SHP77 (cell line): ENCODE measurements at regions not wholly inside any gene's neighbourhood (a gene's known extent, or its start where the extent isn't known, plus 50 kb on each side); places are given as distances from the start of the nearest gene placed in this dataset.

ENCODE experiments used
- DNase-seq, 2 experiments: peaks; one replicate each; lab custom pipeline; 2025; lab: John Stamatoyannopoulos, UW

DNA sequence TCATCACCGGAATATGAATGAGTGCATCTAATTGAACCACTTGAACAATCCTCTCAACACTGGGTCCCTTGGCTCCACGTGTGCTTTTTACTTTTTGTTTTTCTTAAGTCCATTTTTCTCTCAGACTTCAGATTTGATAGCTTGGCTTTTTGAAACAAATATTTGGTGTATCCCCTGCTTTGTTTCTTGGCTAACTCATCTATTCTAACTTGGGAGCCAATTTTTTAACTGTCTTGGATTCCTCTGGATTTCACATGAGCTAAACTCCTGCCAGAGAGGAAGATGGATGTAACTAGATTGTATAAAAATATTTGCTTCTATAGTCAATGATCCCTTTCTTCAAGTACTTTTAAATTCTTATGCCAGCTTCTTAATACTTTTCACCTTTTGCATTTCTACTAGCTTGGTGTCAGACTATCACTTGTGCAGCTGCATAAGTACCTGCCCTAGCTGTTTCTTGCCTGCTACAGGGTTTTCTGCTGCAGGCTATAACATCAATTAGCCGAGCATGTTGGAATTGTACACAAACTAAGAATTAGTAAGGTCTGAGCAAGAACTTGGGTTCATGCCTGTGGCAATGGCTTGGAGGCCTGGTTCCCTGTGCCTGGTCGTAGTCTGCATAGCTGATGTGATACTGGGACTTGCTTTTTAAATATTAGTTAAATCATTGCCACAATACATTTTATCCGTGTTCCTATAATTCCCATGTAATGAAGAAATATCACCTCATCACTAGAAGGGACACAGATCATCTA, 281.5 kb downstream of the EN1 start:
- DNase-seq: no peak

DNA sequence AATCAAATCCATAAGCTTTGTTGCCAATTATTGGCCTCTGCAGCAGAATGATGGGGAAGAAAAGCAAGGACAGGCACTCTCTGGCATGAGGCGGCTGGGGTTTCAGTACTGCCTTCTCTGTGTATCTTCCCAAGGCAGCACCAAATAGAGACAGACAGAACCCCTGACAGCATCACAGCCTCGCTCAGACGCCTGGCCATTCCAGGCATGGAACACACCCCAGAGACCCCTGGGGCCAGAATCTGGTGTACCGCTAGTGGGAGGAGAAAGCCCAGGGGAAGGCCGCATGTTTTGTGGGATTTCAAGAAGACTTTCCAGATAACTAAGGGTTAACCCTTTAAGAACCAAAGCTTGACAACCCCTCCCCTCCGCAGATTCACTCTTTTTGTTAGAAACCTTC, 282.1 kb downstream of the EN1 start:
- no peak for DNase-seq

DNA sequence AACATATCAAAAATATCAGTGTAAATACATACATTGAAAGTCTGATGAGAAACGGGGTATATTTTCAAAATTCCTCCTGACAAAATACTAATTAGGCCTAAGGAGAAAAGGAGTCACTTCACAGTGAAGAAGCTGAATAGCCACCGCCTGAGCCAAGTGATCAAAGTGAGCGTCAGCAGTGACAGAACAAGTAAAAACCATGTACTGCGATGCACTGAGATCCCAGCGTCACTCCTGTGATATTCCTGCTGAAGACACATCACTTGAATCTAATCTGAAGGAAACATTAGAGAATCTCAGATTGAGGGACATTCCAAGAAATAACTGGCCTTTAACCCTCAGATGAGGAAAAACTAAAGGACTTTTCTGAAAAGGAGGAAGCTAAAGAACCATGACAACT, 285.3 kb downstream of the EN1 start:
- DNase-seq: no peak

- DNase-seq: no peak
Measured at GRCh38 chr2:118558846-118559245, 288.6 kb downstream of the EN1 start.

- DNase-seq: no peak
Measured at GRCh38 chr2:118557791-118558190, 289.7 kb downstream of the EN1 start.

- DNase-seq: no peak
Measured at GRCh38 chr2:118557016-118557415, 290.4 kb downstream of the EN1 start.

DNA sequence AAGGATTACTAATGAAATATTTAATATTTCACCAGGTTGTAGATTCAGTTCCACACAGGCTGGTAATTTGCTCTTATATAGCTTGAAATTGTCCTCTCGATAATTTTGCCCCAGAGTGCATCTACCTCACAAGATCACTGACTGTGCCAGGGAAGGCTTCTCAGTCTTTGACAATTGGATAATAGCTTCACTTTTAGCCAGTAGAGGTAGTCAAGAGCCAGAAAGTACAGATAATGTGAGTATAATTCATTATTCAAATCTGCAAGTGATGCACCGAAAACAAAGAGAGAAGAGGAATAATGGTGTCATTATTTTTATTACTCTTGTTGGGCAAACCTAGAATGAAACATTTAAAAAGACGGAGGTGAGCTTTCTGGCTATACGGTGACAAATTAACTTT, 292.8 kb downstream of the EN1 start:
- DNase-seq: no peak

DNA sequence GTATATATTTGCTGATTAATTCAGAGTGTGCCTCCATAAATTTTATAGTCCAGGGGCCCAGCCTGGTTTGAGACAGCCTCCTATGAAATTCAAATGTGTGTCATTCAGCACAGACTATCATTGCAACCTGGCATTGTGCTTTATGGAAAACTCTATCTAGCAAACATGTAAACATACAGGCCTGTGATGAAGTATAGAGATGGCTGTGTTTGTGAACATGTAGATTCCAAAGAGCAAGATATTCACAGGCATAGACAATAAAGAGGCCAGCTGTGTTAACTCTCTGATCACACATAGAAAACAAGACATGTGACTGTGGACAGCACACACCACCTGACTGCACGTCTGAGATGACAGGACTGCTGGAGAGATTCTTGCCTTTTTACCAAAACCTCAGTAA, 297.9 kb downstream of the EN1 start:
- DNase-seq: no peak

GRCh38 chr2:118548880-118549488, 298.5 kb downstream of the EN1 start:
- no peak for DNase-seq

DNA sequence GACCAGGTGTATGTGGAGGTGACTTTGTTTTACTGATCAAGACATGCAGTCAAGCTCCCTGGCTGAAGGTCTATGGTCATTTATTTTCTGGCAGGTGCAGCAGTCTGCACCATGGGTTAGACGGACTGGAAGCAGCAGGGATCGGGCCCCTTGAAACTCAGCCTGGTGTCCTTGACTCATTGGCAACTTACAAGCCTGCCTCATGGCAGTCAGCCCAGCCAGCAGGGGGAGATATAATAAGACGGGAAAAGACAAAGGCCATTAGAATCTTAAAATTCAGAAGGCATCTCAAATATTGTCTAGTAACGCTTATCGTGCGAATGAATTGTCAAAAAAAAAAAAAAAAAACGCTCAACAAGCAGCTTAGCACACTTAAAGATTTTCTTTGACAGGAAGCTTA, 308.2 kb downstream of the EN1 start:
- DNase-seq: no peak

GRCh38 chr2:118536306-118536705, 311.1 kb downstream of the EN1 start:
- no peak for DNase-seq

DNA sequence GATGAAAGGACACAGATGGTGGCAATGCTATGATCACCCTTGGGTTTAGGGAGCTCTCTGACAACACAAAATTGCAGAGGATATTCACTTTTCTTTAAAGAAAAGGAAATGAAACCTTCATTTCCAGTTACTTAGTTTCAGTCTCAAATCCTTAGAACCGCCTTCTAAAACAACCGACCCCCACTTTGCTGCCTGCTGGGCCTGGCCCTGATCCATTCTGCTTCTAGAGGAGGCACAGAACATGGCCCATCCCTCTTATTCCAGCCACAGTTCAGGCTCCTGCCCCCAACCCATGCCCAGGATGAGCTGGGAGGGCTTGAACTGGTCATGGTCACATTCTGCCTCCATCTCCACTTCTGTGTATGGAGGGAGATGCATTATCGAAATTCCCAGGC, 311.6 kb downstream of the EN1 start:
- no peak for DNase-seq

DNA sequence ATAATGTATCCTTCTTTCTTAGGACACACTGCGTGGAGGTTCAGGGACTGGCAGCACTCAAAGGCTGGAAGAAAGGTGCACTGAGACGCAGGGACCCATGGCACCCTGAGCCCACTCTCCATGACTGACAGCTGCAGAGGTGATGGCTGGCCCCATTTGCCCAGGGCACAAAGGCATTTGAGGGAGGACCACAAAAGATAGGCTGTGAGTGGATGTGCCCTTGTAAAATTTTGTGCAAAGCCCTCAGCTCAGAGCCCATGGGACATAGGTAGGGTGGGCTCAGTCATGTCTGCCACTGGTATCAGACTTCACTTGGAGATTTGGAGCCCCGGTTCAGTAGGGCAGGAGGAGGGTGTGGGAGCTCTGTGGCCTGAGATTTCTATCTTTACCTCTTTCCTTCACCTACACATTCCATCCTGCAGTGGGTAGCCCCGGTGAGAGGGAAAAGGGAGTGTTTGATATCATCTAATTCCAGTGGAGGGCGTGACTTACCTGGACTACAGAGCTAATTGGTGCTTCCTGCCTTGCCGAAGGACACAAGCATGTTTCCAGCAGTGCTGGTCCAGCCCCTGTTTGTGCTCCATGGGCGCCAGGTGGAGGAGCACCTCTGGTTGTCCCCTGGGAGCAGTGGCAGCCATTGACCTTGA, 312.2 kb downstream of the EN1 start:
- no peak for DNase-seq

GRCh38 chr2:118530976-118531375, 316.5 kb downstream of the EN1 start:
- no peak for DNase-seq

GRCh38 chr2:118529908-118530599, 317.4 kb downstream of the EN1 start:
- no peak for DNase-seq

GRCh38 chr2:118527571-118527970, 319.9 kb downstream of the EN1 start:
- no peak for DNase-seq

- no peak for DNase-seq
Measured at GRCh38 chr2:118525346-118525745, 322.1 kb downstream of the EN1 start.

GRCh38 chr2:118524911-118525310, 322.5 kb downstream of the EN1 start:
- DNase-seq: no peak

GRCh38 chr2:118523761-118524160, 323.7 kb downstream of the EN1 start:
- DNase-seq: no peak

DNA sequence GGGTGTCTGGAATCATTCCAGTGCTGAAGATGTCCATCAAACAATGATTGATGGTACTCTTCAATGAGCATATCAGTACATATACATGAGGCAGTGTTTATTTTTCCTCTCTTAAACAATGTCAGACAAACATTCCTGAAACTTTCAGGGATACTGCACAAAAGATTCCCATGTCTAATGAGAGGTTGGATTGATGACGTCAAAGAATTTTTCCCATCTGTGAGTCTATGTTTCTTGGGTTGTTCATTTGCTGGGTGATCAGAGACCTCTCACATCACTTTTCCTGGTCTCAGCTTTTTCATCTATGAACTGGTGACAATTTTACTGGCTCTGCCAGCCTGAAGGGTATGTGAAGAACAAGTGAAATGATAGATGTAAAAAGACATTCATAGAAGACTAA, 325.5 kb downstream of the EN1 start:
- DNase-seq: no peak

GRCh38 chr2:118521272-118521671, 326.2 kb downstream of the EN1 start:
- DNase-seq: no peak

DNA sequence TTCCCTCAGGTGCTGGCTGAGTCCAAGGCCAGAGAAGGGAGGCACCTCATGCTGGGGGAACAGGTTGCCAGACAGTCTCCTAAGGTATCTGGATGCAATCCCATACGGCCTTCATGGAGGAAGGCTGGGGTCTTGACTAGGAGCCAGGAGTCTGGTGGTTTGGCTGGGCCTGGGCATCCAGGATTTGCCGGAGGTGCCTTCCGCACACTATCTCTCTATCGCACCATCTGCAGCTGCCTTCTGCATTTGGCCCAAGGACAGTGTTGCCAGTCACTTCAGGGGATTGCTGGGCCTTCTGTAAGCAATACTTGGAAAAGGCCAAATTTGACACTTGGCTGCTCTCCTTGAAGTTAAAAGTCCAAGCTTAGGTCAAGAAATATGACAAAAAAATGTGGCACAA, 327.2 kb downstream of the EN1 start:
- DNase-seq: no peak

- no peak for DNase-seq
Measured at GRCh38 chr2:118519511-118519910, 327.9 kb downstream of the EN1 start.
